ENCODE measurements at regions not wholly inside any gene's neighbourhood (a gene's known extent, or its start where the extent isn't known, plus 50 kb on each side); places are given as distances from the start of the nearest gene placed in this dataset.

DNA sequence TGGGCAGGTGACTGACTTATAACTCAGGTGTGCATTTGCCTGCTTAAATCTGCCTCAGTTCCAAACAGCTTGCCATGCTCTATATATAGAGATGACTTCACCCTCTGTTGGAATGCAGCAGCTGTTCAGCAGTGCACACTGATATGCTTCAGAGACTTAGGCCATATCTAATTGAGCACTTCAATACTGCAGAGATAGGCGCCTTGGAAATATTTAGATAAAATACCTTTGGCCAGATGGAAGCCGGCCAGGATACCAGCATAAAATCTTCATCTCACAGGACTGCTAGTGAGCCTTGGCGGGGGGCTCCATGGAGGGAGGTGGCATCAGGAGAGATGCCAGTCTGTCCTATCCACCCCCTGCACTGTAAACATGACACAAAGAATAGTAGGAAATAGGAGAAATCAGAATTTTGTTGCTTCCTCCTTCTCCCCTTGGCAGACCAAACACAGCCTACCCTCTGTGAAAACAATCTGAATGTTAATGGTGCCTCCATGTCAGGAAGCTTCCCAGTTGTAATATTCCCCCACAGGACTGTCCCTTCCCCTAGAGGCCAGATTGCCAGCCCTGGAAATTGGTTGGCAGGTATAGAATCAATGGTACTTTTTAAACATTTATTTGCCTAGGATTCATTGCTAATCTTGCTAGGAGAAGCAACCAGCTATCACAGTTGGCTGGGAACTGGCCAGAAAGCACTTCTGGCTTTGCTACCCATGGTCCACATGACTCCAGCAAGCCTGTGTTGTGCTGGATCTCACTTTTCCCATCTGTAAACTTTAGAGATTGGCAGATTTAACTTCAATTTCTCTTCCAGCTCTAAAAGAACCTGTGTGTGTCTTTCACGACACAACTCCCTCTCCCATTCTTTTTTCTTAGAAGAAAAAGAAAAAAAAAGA, 215.5 kb upstream of the KCNMB2 start:
- TF ChIP-seq, protein P1, sequence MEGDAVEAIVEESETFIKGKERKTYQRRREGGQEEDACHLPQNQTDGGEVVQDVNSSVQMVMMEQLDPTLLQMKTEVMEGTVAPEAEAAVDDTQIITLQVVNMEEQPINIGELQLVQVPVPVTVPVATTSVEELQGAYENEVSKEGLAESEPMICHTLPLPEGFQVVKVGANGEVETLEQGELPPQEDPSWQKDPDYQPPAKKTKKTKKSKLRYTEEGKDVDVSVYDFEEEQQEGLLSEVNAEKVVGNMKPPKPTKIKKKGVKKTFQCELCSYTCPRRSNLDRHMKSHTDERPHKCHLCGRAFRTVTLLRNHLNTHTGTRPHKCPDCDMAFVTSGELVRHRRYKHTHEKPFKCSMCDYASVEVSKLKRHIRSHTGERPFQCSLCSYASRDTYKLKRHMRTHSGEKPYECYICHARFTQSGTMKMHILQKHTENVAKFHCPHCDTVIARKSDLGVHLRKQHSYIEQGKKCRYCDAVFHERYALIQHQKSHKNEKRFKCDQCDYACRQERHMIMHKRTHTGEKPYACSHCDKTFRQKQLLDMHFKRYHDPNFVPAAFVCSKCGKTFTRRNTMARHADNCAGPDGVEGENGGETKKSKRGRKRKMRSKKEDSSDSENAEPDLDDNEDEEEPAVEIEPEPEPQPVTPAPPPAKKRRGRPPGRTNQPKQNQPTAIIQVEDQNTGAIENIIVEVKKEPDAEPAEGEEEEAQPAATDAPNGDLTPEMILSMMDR (IDR thresholded peaks at IDR 0.05; ENCODE audit: low read depth, low read length, missing input control) = no peak
- TF ChIP-seq MAX (IDR thresholded peaks at IDR 0.05) = no peak
- TF ChIP-seq FOXA1 (IDR thresholded peaks at IDR 0.05) = no peak
- no peak for TF ChIP-seq ATF3 (IDR thresholded peaks at IDR 0.05)
- TF ChIP-seq RXRA (IDR thresholded peaks at IDR 0.05) = no peak
- TF ChIP-seq, protein P2, sequence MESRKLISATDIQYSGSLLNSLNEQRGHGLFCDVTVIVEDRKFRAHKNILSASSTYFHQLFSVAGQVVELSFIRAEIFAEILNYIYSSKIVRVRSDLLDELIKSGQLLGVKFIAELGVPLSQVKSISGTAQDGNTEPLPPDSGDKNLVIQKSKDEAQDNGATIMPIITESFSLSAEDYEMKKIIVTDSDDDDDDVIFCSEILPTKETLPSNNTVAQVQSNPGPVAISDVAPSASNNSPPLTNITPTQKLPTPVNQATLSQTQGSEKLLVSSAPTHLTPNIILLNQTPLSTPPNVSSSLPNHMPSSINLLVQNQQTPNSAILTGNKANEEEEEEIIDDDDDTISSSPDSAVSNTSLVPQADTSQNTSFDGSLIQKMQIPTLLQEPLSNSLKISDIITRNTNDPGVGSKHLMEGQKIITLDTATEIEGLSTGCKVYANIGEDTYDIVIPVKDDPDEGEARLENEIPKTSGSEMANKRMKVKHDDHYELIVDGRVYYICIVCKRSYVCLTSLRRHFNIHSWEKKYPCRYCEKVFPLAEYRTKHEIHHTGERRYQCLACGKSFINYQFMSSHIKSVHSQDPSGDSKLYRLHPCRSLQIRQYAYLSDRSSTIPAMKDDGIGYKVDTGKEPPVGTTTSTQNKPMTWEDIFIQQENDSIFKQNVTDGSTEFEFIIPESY (IDR thresholded peaks at IDR 0.05) = no peak
